PFSK-1 (cell line): ENCODE measurements at regions not wholly inside any gene's neighbourhood (a gene's known extent, or its start where the extent isn't known, plus 50 kb on each side); places are given as distances from the start of the nearest gene placed in this dataset.

Experiments used
- FOXP2 ChIP-seq: optimal IDR thresholded peaks from 2 replicates; pipeline ENCODE3; 2011; ENCODE audit warnings: borderline replicate concordance, control low read depth, inconsistent platforms; ENCODE audit not compliant: insufficient read depth; ENCODE audit errors: extremely low read length, extremely low read depth
- POLR2AphosphoS5 ChIP-seq: IDR thresholded peaks from 2 replicates; pipeline ENCODE4 v1.6.1; 2012; ENCODE audit warnings: low read depth, mild to moderate bottlenecking, control low read depth, low read length, moderate library complexity
- SIN3A ChIP-seq: IDR thresholded peaks from 2 replicates; pipeline ENCODE4 v1.6.1; 2012; ENCODE audit warnings: mild to moderate bottlenecking, low read length, moderate library complexity, borderline replicate concordance; ENCODE audit not compliant: insufficient read depth
- TAF1 ChIP-seq: IDR thresholded peaks from 2 replicates; pipeline ENCODE4 v1.6.1; 2012; ENCODE audit warnings: low read length, control low read depth, borderline replicate concordance; ENCODE audit not compliant: insufficient read depth
- TF ChIP-seq, protein P1 (sequence below), 2 experiments: IDR thresholded peaks; 2 replicates each; pipeline versions ENCODE4 v1.6.1 to v1.8.0; 2011 to 2012; ENCODE audit warnings: low read depth in 2 of 2, low read length in 2 of 2, control low read depth in 1 of 2, inconsistent platforms in 1 of 2, mild to moderate bottlenecking in 1 of 2, moderate library complexity in 1 of 2; ENCODE audit not compliant: insufficient read depth in 1 of 2

GRCh38 chr3:132788301-132788671 lies 66.1 kb upstream of the NPHP3 start:
- no peak for TF ChIP-seq POLR2AphosphoS5
- TF ChIP-seq TAF1, result no peak
- TF ChIP-seq SIN3A, result no peak
- TF ChIP-seq, protein P1, sequence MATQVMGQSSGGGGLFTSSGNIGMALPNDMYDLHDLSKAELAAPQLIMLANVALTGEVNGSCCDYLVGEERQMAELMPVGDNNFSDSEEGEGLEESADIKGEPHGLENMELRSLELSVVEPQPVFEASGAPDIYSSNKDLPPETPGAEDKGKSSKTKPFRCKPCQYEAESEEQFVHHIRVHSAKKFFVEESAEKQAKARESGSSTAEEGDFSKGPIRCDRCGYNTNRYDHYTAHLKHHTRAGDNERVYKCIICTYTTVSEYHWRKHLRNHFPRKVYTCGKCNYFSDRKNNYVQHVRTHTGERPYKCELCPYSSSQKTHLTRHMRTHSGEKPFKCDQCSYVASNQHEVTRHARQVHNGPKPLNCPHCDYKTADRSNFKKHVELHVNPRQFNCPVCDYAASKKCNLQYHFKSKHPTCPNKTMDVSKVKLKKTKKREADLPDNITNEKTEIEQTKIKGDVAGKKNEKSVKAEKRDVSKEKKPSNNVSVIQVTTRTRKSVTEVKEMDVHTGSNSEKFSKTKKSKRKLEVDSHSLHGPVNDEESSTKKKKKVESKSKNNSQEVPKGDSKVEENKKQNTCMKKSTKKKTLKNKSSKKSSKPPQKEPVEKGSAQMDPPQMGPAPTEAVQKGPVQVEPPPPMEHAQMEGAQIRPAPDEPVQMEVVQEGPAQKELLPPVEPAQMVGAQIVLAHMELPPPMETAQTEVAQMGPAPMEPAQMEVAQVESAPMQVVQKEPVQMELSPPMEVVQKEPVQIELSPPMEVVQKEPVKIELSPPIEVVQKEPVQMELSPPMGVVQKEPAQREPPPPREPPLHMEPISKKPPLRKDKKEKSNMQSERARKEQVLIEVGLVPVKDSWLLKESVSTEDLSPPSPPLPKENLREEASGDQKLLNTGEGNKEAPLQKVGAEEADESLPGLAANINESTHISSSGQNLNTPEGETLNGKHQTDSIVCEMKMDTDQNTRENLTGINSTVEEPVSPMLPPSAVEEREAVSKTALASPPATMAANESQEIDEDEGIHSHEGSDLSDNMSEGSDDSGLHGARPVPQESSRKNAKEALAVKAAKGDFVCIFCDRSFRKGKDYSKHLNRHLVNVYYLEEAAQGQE (IDR thresholded peaks at IDR 0.05; ENCODE audit: insufficient read depth in 1 of 2, low read depth in 2 of 2, low read length in 2 of 2), result no peak
- TF ChIP-seq FOXP2, result no peak

DNA sequence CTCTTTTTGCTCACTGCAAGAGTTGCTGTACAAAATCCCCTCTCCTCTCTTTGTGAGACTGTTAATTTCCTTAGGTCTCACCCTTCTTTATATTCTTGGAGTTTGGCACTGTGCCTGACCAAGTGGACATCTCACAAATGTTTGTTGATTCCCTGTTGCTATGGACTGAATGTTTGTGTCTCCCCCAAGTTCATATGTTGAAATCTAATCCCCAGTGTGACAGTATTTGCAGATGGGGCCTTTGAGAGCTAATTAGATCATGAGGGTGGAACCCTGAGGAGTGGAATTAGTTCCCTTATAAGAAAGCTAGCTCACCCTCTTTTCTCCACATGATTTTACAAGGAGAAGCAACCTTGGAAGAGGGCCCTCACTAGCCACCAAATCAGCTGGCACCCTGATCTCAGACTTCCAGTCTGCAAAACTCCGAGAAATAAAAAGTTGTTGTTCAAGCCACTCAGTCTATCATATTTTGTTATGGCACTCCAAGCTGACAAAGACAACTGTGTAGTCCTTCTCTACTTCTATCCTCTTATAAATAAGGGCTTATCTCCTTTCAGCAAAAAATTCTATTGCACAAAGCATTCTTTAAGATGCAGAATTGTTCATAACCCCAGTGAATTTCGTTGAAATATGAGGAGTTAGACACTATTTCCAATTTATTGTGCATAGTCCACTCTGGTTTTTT lies 65.5 kb upstream of the NPHP3 start:
- TF ChIP-seq, protein P1 (IDR thresholded peaks at IDR 0.05; ENCODE audit: insufficient read depth in 1 of 2, low read depth in 2 of 2, low read length in 2 of 2), result no peak
- TF ChIP-seq FOXP2, result no peak
- no peak for TF ChIP-seq TAF1
- no peak for TF ChIP-seq SIN3A
- no peak for TF ChIP-seq POLR2AphosphoS5

DNA sequence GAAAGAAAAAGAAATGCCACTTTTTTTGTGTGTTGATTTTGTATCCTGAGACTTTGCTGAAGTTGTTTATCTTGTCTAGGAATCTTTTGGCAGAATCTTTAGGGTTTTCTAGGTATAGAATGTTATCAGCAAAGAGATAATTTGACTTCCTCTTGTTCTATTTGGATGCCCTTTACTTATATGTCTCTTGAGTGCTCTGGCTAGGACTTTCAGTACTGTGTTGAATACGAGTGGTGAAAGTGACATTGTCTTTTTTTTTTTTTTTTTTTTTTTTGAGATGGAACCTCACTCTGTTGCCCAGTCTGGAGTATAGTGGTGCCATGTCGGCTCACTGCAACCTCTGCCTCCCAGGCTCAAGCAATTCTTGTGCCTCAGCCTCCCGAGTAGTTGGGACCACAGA lies 64.7 kb upstream of the NPHP3 start:
- TF ChIP-seq TAF1 (no peak), FOXP2 (no peak), POLR2AphosphoS5 (no peak), SIN3A (no peak)
- TF ChIP-seq, protein P1 (IDR thresholded peaks at IDR 0.05; ENCODE audit: insufficient read depth in 1 of 2, low read depth in 2 of 2, low read length in 2 of 2), result no peak

DNA sequence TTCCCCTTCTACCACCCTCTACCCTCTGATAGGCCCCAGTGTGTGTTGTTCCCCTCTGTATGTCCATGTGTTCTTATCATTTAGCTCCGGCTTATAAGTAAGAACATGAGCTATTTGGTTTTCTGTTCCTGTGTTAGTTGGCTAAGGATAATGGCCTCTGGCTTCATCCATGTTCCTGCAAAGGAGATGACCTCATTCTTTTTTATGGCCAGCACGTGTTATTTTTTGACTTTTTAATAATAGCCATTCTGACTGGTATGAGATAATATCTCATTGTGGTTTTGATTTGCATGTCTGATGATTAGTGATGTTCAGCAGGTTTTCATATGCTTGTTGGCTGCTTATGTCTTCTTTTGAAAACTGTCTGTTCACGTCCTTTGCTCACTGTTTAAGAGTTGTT lies 63.1 kb upstream of the NPHP3 start:
- TF ChIP-seq, protein P1 (IDR thresholded peaks at IDR 0.05; ENCODE audit: insufficient read depth in 1 of 2, low read depth in 2 of 2, low read length in 2 of 2), result no peak
- no peak for TF ChIP-seq SIN3A
- TF ChIP-seq FOXP2, result no peak
- no peak for TF ChIP-seq TAF1
- no peak for TF ChIP-seq POLR2AphosphoS5

DNA sequence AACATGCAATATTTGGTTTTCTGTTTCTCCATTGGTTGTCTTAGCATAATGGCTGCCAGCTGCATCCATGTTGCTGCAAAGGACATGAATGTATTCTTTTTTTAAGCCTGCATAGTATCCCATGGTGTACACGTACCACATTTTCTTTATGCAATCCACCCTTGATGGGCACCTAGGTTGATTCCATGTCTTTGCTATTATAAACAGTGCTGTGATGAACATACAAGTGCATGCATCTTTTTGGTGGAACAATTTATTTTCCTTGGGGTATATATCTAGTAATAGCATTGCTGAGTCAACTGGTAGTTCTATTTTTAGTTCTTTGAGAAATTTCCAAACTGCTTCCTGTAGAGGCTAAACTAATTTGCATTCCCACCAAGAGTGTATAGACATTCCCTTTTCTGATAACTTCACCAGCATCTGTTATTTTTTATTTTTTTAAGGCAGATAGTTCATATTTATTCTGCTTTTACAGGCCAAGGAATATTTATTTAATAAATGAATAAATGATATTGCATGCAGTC lies 62.4 kb upstream of the NPHP3 start:
- TF ChIP-seq FOXP2, result no peak
- no peak for TF ChIP-seq TAF1
- no peak for TF ChIP-seq SIN3A
- TF ChIP-seq, protein P1 (IDR thresholded peaks at IDR 0.05; ENCODE audit: insufficient read depth in 1 of 2, low read depth in 2 of 2, low read length in 2 of 2), result no peak
- TF ChIP-seq POLR2AphosphoS5, result no peak
